Activated B cell treated with CpG ODN at 0.5 μM for 24 hours (primary cell): ENCODE measurements at regions not wholly inside any gene's neighbourhood (a gene's known extent, or its start where the extent isn't known, plus 50 kb on each side); places are given as distances from the start of the nearest gene placed in this dataset.

Experiments used
- ATAC-seq: fragments of 200-7000 bp; cut with Tn5 transposase; one replicate; pipeline ENCODE4 v1.10.0; 2021; ENCODE audit warnings: low read depth, mild to moderate bottlenecking, moderate library complexity
- CTCF ChIA-PET: fragments of 350-600 bp; sonication (Branson Sonifier 250); formaldehyde crosslinking; loops from one replicate; lab custom pipeline; 2021; ENCODE audit warnings: antibody characterized with exemption; lab: Charles Lee
- POLR2A ChIA-PET: fragments of 350-600 bp; sonication (Branson Sonifier 250); formaldehyde crosslinking; loops from one replicate; lab custom pipeline; 2021; ENCODE audit warnings: antibody characterized with exemption; lab: Charles Lee
- DNase-seq: peaks from one replicate; pipeline ENCODE4 v3.0.0; 2022
- H3K27ac Mint-ChIP-seq: one replicate; pipeline ENCODE4 v1.8.0; 2020; ENCODE audit warnings: mixed read lengths
- H3K27me3 Mint-ChIP-seq: one replicate; pipeline ENCODE4 v1.8.0; 2021; ENCODE audit warnings: mixed read lengths
- H3K36me3 Mint-ChIP-seq: one replicate; pipeline ENCODE4 v1.8.0; 2021; ENCODE audit warnings: low read depth, mixed read lengths
- H3K4me1 Mint-ChIP-seq: one replicate; pipeline ENCODE4 v1.8.0; 2021; ENCODE audit warnings: mixed read lengths
- H3K4me3 Mint-ChIP-seq: one replicate; pipeline ENCODE4 v1.8.0; 2020; ENCODE audit warnings: mild to moderate bottlenecking, mixed read lengths
- H3K9me3 Mint-ChIP-seq: one replicate; pipeline ENCODE4 v1.8.0; 2020; ENCODE audit warnings: mixed read lengths
- intact Hi-C: fragments of 100-400 bp; cut with micrococcal nuclease; formaldehyde crosslinking; loops from one replicate; pipeline ENCODE4 v1.15.1; 2024
- TF ChIP-seq, protein P1 (sequence below): fragments of 200-600 bp; IDR thresholded peaks from one replicate; pipeline ENCODE4 v1.8.0; 2022; ENCODE audit warnings: antibody characterized with exemption, mild to moderate bottlenecking

GRCh38 chr10:131433568-131433967 lies 122.0 kb upstream of the TCERG1L start:
- DNase-seq (no peak), ATAC-seq (no peak)
- ChIA-PET POLR2A (no interaction called here), CTCF (no interaction called here)
- Mint-ChIP-seq H3K27ac (no peak overlapping the region), H3K27me3 (peaks cover 3% of the 10 kb centered on the region), H3K4me3 (no peak overlapping the region), H3K9me3 (no peaks in the 10 kb centered on the region), H3K4me1 (no peaks in the 10 kb centered on the region), H3K36me3 (no peaks in the 10 kb centered on the region)
- TF ChIP-seq, protein P1, sequence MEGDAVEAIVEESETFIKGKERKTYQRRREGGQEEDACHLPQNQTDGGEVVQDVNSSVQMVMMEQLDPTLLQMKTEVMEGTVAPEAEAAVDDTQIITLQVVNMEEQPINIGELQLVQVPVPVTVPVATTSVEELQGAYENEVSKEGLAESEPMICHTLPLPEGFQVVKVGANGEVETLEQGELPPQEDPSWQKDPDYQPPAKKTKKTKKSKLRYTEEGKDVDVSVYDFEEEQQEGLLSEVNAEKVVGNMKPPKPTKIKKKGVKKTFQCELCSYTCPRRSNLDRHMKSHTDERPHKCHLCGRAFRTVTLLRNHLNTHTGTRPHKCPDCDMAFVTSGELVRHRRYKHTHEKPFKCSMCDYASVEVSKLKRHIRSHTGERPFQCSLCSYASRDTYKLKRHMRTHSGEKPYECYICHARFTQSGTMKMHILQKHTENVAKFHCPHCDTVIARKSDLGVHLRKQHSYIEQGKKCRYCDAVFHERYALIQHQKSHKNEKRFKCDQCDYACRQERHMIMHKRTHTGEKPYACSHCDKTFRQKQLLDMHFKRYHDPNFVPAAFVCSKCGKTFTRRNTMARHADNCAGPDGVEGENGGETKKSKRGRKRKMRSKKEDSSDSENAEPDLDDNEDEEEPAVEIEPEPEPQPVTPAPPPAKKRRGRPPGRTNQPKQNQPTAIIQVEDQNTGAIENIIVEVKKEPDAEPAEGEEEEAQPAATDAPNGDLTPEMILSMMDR: no peak
- intact Hi-C loops: no loop called here

GRCh38 chr10:131435232-131435631 lies 123.7 kb upstream of the TCERG1L start:
- ChIA-PET POLR2A (no interaction called here), CTCF (no interaction called here)

DNA sequence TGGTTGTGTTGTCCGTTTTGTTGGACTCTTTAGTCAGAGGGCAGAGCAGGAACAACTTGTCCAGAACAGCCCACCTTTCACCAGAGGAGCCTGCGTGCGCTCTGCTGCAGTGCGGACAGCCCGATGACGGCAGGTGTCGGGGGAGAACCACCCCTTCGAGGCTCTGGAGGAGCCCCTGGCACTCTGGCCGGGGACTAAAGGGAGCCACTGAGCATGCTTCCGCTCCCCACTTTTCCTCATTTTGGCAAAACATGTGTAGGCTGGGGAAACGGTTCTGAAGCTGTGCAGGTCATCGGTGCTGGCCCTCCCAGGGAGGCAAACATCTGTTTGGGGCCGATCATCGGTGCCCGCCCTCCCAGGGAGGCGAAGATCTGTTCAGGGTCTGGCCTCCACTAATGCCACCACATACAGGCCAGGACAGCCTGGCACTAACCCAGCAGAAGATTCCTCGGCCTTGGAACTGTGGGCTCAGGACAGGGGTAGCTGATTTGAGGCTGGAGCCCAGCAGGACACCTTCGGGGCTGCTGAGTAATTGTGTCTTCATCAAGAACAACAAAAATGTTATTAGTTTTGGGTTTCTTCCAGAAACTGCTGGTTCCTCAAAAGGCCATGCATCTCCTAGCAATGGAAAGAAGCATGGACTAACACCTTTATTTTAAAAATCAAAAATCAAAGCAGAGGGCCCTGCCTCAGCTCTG lies 124.4 kb upstream of the TCERG1L start:
- Mint-ChIP-seq H3K9me3 (no peaks in the 10 kb centered on the region), H3K27ac (no peak overlapping the region), H3K4me1 (no peaks in the 10 kb centered on the region), H3K4me3 (no peak overlapping the region), H3K27me3 (peaks cover 4% of the 10 kb centered on the region), H3K36me3 (no peaks in the 10 kb centered on the region)
- intact Hi-C loops: no loop called here
- TF ChIP-seq, protein P1: no peak
- ChIA-PET CTCF (no interaction called here), POLR2A (no interaction called here)
- ATAC-seq: no peak
- no peak for DNase-seq

More at GRCh38 chr10:131435232-131435631, 123.7 kb upstream of the TCERG1L start:
- DNase-seq (no peak), ATAC-seq (no peak)
- Mint-ChIP-seq H3K27ac (no peak overlapping the region), H3K4me1 (no peaks in the 10 kb centered on the region), H3K36me3 (no peaks in the 10 kb centered on the region), H3K4me3 (no peak overlapping the region), H3K27me3 (peaks cover 4% of the 10 kb centered on the region), H3K9me3 (no peaks in the 10 kb centered on the region)
- TF ChIP-seq, protein P1: no peak
- intact Hi-C loops: no loop called here

DNA sequence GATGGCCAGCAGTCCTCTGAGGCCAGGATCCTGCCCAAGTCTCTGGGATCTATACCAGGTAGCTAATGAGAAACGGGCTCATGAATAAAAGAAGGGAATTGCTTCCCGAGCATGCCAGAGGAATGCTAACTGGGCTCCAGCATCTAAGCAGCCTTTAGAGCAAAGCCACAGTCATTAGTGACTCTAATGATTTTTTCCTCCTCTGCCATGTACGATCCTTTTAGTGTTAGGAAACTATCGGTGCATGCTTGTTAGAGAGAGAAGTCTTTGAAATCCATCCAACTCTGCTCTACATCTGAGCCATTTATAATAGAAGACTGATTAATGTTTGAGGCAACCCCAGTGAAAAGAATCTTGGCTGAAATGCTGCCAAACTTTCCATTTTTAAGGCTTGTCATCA lies 124.9 kb upstream of the TCERG1L start:
- ATAC-seq (no peak), DNase-seq (no peak)
- TF ChIP-seq, protein P1: no peak
- ChIA-PET CTCF (no interaction called here), POLR2A (no interaction called here)
- Mint-ChIP-seq H3K36me3 (no peaks in the 10 kb centered on the region), H3K9me3 (no peaks in the 10 kb centered on the region), H3K4me1 (no peaks in the 10 kb centered on the region), H3K27me3 (peaks cover 4% of the 10 kb centered on the region), H3K27ac (no peak overlapping the region), H3K4me3 (no peak overlapping the region)
- intact Hi-C loops: no loop called here

- ATAC-seq: no peak
- no peaks in the 10 kb centered on the region for H3K9me3 Mint-ChIP-seq
- H3K36me3 Mint-ChIP-seq: no peaks in the 10 kb centered on the region
- intact Hi-C loops: no loop called here
- ChIA-PET CTCF (no interaction called here), POLR2A (no interaction called here)
- no peaks in the 10 kb centered on the region for H3K4me1 Mint-ChIP-seq
- H3K4me3 Mint-ChIP-seq: no peak overlapping the region
- no peak for DNase-seq
- peaks cover 4% of the 10 kb centered on the region for H3K27me3 Mint-ChIP-seq
- H3K27ac Mint-ChIP-seq: no peak overlapping the region
- TF ChIP-seq, protein P1: no peak
Measured at GRCh38 chr10:131437556-131438475, 126.3 kb upstream of the TCERG1L start.
